IPS-NIHi7 (cell line): ENCODE measurements at regions not wholly inside any gene's neighbourhood (a gene's known extent, or its start where the extent isn't known, plus 50 kb on each side); places are given as distances from the start of the nearest gene placed in this dataset.
"Not testable (repeated sequence)": the region's sequence is repeated elsewhere in the genome, so short reads cannot be mapped to it uniquely, and the experiment has no call there.

ENCODE experiments used
- DNase-seq: peaks from one replicate; pipeline ENCODE4 v3.0.0; 2012; ENCODE audit warnings: mixed read lengths; ENCODE audit errors: extremely low spot score

DNA sequence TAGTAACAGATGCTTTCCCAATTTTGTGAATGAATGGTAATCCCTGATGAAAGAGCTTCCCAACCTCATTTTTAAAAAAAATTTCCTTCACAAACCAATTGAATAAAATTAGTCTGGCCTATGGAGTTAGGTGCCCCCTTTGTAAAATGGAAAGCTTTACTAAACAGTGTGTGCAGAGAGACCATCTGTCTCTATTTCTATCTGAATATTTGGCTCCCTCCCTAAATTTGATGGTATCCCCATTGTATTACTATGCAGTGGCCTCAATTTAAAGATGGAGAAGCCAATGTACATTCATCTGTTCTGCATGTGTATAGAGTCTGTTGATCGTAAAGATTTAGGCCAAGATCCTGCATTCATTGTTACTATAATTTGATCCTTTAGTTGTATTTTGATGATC, 397.7 kb upstream of the RGS6 start:
- DNase-seq = no peak

DNA sequence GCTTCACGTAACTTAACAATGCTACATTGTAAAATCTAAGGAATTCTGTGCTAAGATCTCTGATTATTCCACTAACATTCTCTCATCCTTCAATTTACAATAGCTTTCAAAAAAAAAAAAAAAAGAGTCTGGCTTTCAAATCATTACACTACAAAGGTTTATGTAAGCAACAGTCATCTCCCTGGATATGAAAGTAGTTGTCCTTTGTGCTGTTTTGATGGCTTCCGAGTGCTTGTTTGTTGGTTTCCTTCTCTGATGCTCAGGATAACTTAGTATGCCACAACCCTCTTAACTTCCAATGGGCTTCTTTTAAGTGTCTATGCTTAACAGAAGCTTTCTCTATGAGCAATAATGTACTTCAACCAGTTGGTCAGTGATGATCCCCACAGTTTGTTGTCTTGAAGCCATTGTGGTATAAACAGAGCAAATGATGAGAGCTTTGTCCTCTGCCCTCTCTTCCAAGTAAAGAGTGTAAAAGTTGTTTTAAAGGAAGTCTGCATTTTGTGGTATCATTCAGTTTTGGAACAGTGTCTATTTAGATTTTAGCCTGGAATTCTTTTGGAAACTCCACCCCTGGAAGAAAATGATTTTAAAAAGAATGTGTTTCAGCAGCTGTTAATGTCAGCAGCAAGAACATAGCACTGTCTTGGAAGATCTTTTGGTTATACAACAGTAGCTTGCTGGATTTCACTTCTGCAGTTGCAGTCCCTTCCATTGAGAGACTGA, 396.1 kb upstream of the RGS6 start:
- DNase-seq = no peak

DNA sequence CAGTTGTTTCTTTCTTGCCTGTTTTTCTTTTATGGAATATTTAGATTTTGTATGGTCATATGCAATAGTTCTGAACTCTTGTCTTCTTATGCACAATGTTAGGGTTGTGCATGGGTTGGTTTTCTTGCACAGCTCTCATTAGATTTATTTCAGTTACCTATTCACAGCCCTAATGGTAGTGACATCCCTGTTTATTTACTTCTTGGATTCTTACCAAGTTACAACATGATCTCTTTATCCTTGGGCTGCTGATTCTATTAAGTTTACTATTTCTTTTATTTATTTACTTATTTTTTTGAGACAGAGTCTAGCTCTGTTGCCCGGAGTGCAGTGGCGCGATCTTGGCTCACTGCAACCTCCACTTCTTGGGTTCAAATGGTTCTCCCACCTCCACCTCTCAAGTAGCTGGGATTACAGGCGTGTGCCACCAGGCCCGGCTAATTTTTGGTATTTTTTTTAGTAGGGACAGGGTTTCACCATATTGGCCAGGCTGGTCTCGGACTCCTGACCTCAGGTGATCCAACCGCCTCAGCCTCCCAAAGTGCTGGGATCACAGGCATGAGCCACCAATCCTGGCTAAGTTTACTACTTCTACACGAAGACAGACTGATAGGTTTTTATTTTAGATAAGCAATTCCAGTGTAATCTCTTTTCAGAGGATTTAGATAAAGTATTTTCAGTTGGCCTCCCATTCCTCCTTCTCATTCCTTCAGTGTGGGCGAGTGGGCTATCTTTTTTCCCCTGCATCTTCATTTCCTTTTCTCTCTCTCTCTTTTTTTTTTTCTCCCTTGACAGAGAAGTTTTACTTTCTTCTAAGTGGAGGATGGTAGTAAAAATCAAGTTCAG, 395.1 kb upstream of the RGS6 start:
- DNase-seq = no peak

DNA sequence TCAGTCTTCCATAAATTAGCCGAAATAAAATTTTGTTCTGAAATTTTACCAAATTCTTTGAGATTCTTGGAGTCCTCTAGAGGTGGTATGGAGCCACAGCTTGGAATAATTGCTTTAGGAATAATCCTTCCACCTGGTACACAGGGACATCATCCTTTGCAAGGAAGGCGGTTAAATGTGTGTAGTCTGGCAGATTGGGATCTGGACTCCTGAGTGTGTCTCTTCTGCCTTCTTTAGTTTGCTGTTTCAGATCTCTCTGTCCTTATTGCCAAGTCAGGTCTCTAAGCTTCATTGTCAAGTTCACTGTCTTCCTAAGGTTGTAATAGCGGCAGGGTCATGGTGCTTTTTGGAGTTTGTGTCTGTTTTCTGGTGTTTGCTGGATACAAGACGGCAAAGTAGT, 393.9 kb upstream of the RGS6 start:
- no peak for DNase-seq

DNA sequence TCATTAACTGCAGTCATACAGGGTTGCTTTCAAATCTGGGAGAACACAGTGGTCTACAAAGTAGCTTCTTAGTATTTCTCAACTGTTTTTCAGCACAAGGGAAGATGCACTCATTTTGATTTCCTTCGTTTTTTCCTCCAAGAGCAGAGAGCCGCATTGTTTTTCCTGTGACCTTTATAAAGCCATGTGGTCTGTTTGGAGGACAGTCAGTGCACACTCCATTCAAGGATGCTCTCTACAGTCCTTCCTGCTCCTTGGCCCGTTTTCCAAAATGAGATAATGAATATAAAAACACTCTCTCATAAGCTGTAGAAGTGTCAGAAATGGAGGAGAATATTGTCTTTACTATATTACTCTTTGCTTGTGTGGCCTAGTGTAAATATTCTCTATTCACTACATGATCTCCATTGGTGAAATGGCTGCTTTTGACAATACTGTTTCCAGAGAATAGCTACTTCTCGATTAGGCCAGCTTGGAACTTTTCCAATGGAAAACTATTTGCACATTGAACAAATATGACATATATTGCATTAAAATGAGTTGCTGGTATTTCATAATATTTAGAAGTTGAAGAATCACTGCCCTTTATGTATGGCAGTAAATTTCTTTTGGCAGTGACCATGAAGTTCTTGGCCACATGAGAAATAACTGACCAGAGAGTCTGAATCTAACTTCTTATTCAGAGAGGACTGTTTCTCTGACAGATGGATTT, 393.1 kb upstream of the RGS6 start:
- DNase-seq = no peak

- DNase-seq = no peak
Measured at GRCh38 chr14:71539650-71540285, 392.5 kb upstream of the RGS6 start.

- DNase-seq = no peak
Measured at GRCh38 chr14:71541271-71541670, 391.0 kb upstream of the RGS6 start.

DNA sequence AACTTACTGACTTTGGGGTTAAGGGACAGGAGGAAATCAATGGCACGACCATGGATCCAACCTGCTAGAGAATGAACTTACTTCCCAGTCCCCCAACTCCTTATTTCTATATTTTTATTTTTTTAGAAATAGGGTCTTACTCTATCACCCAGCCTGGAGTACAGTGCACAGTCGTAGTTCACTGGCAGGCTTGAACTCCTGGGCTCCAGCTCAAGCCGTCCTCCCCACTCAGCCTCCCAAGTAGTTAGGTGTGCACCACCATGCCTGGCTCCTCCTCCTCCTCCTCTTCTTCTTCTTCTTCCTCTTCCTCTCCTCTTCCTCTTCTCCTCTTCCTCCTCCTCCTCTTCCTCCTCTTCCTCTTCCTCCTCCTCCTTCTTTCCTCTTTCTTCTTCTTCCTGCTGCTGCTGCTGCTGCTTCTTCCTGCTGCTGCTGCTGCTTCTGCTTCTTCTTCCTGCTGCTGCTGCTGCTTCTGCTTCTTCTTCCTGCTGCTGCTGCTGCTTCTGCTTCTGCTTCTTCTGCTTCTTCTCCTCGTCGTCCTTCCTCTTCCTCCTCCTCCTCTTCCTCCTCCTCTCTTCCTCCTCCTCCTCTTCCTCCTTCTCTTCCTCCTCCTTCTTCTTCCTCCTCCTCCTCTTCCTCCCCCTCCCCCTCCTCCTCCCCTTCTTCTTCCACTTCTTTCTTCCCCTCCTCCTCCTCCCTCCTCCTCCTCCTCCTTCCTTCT, 390.1 kb upstream of the RGS6 start:
- DNase-seq = no peak

- DNase-seq = no peak
Measured at GRCh38 chr14:71549421-71550050, 382.7 kb upstream of the RGS6 start.

- DNase-seq = no peak
Measured at GRCh38 chr14:71550367-71550766, 381.9 kb upstream of the RGS6 start.

DNA sequence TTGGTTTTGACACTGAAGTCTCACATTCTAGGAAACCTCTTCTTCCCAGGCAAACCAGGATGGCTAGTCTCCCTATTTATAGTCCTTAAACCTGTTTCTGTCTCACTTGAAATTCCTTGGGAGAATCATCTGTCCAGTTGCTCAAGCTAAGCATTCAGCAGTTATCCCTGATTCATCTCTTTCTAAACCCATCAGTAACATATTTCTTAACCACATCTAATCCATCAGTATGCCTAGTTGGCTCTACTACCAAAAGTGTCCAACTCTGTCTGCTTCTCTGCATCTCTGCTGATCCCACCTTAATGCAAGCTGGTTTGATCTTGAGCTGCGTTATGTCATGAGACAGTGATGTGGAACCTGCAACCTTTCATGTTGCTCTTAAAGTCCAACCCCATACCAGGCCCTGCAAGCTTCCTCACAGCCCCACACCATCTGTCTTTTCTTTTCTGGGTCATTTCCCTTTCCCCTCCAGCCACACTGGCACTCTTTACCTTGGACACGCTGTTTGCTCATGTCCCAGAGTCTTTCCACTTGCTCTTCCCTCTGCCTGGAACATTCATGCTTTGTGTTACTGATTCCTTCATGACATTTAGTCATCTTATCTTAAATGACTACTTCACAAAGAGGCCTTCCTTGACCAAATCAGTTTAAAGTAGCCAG, 380.8 kb upstream of the RGS6 start:
- DNase-seq = no peak

GRCh38 chr14:71552809-71553208, 379.4 kb upstream of the RGS6 start:
- DNase-seq = no peak

DNA sequence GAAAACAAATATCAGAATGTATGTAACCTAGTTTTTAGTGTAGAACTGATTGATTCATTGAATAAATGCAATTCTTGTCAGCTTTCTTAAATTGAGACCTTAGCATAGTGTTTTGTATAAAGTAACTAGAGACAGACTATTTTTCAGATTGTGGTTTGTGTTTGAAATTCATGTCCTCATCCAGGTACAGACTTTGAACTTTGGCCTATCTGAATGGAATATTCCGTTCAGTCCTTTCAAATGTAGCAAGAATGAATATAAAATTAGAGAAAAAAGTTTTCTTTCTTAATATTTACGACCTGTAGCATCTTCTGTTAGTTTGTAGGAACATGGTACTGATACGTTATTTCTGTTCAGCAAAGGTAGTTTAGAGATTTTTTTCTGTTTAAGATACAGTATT, 378.4 kb upstream of the RGS6 start:
- DNase-seq = no peak

GRCh38 chr14:71554323-71554722, 377.9 kb upstream of the RGS6 start:
- no peak for DNase-seq

- DNase-seq = no peak
Measured at GRCh38 chr14:71554959-71555612, 377.1 kb upstream of the RGS6 start.

GRCh38 chr14:71555654-71556559, 376.3 kb upstream of the RGS6 start:
- no peak for DNase-seq

GRCh38 chr14:71556730-71557129, 375.5 kb upstream of the RGS6 start:
- DNase-seq = no peak

DNA sequence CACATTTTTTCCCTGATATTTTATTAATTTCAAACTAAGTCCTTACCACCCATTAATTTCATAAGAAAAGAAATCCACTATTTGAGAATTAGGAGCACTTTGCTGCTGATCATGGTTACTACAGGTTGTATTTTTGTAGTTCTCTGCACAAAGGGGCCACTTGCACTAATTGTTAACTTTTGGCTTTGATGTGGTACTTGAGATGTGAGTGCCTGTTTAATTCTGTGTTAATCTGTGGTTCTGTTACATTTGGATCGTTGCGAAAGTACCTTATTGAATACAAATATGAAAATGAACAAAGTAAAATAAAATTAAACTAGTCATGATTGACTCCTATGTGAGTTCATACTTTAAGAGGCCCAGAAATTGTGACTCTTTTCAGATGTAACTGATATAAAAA, 374.9 kb upstream of the RGS6 start:
- no peak for DNase-seq

GRCh38 chr14:71558943-71559342, 373.3 kb upstream of the RGS6 start:
- not testable (repeated sequence) for DNase-seq
